LNCAP (cell line): ENCODE measurements at regions not wholly inside any gene's neighbourhood (a gene's known extent, or its start where the extent isn't known, plus 50 kb on each side); places are given as distances from the start of the nearest gene placed in this dataset.

Experiments
- CTCF ChIP-seq: fragments of 450-650 bp; IDR thresholded peaks from 2 replicates; pipeline ENCODE4 v1.5.1; 2017; ENCODE audit warnings: mild to moderate bottlenecking

GRCh38 chr3:157660847-157661246 lies 157.6 kb upstream of the VEPH1 start:
- TF ChIP-seq CTCF: no peak

- TF ChIP-seq CTCF: no peak
Observed at GRCh38 chr3:157652366-157652765, 149.2 kb upstream of the VEPH1 start.

GRCh38 chr3:157650699-157651098 lies 147.5 kb upstream of the VEPH1 start:
- no peak for TF ChIP-seq CTCF

- TF ChIP-seq CTCF: no peak
Observed at GRCh38 chr3:157650172-157650571, 147.0 kb upstream of the VEPH1 start.

GRCh38 chr3:157649511-157649910 lies 146.3 kb upstream of the VEPH1 start:
- no peak for TF ChIP-seq CTCF

- TF ChIP-seq CTCF: no peak
Observed at GRCh38 chr3:157647820-157648219, 144.6 kb upstream of the VEPH1 start.

- no peak for TF ChIP-seq CTCF
Observed at GRCh38 chr3:157639756-157640426, 136.7 kb upstream of the VEPH1 start.

- TF ChIP-seq CTCF: no peak
Observed at GRCh38 chr3:157637866-157638265, 134.7 kb upstream of the VEPH1 start.
